DOHH2 (cell line): ENCODE measurements at regions not wholly inside any gene's neighbourhood (a gene's known extent, or its start where the extent isn't known, plus 50 kb on each side); places are given as distances from the start of the nearest gene placed in this dataset.

Experiments used
- H3F3A ChIP-seq: fragments of 200-600 bp; sonication (generic), shearing (Covaris generic); 2 replicates; pipeline ENCODE4 v1.6.0; 2016; ENCODE audit warnings: antibody characterized with exemption, mild to moderate bottlenecking; ENCODE audit not compliant: control insufficient read depth, insufficient read depth
- H3K27ac ChIP-seq: fragments of 200-600 bp; sonication (generic); 2 replicates; pipeline ENCODE4 v1.5.1; 2014; ENCODE audit warnings: low read depth, mild to moderate bottlenecking, low read length, moderate library complexity
- H3K27me3 ChIP-seq: fragments of 200-600 bp; sonication (generic); 2 replicates; pipeline ENCODE4 v1.6.1; 2014; ENCODE audit warnings: mild to moderate bottlenecking, low read length, mixed read lengths; ENCODE audit not compliant: control insufficient read depth
- H3K36me3 ChIP-seq: fragments of 200-600 bp; sonication (generic); 2 replicates; pipeline ENCODE4 v1.6.1; 2014; ENCODE audit warnings: mild to moderate bottlenecking, low read length, moderate library complexity, mixed read lengths; ENCODE audit not compliant: control insufficient read depth
- H3K4me1 ChIP-seq: fragments of 200-600 bp; sonication (generic); 2 replicates; pipeline ENCODE4 v1.6.1; 2014; ENCODE audit warnings: mild to moderate bottlenecking, low read length, mixed read lengths; ENCODE audit not compliant: control insufficient read depth
- H3K4me2 ChIP-seq: fragments of 200-600 bp; sonication (generic); 2 replicates; pipeline ENCODE4 v1.6.0; 2014; ENCODE audit warnings: mild to moderate bottlenecking, low read length, moderate library complexity
- H3K4me3 ChIP-seq: fragments of 200-600 bp; sonication (generic); 2 replicates; pipeline ENCODE4 v1.5.1; 2014; ENCODE audit warnings: mild to moderate bottlenecking, low read length, mixed read lengths
- H3K79me2 ChIP-seq: fragments of 200-600 bp; sonication (generic); 2 replicates; pipeline ENCODE4 v1.6.1; 2014; ENCODE audit warnings: mild to moderate bottlenecking, low read length, mixed read lengths; ENCODE audit not compliant: control insufficient read depth
- H3K9me2 ChIP-seq: fragments of 200-600 bp; sonication (generic); replicated peaks from 2 replicates; pipeline ENCODE4 v1.6.1; 2014; ENCODE audit warnings: mild to moderate bottlenecking, low read length, mixed read lengths; ENCODE audit not compliant: control insufficient read depth
- H3K9me3 ChIP-seq: fragments of 200-600 bp; sonication (generic); 2 replicates; pipeline ENCODE4 v1.6.1; 2014; ENCODE audit warnings: antibody characterized with exemption, low read length, mixed read lengths; ENCODE audit not compliant: control insufficient read depth, insufficient read depth
- H4K20me1 ChIP-seq: fragments of 200-600 bp; sonication (generic); 2 replicates; pipeline ENCODE4 v1.6.0; 2014; ENCODE audit warnings: low read depth, mild to moderate bottlenecking, antibody characterized with exemption, low read length, moderate library complexity; ENCODE audit not compliant: control insufficient read depth, insufficient read depth
- EZH2phosphoT487 ChIP-seq: fragments of 200-600 bp; sonication (generic); IDR thresholded peaks from 2 replicates; pipeline ENCODE4 v1.6.1; 2017; ENCODE audit warnings: borderline replicate concordance, mild to moderate bottlenecking, antibody characterized with exemption, low read length, moderate library complexity, mixed read lengths
- TF ChIP-seq, protein P1 (sequence below): fragments of 200-600 bp; sonication (generic); IDR thresholded peaks from one replicate; pipeline ENCODE4 v1.5.1; 2014; ENCODE audit warnings: antibody characterized with exemption, mild to moderate bottlenecking, low read depth, low read length; ENCODE audit not compliant: poor library complexity, severe bottlenecking

- H3K4me3 ChIP-seq, result no peak overlapping the region
- H3F3A ChIP-seq, result no peaks in the 10 kb centered on the region
- H3K4me2 ChIP-seq, result no peak overlapping the region
- no peaks in the 10 kb centered on the region for H3K4me1 ChIP-seq
- no peaks in the 10 kb centered on the region for H3K9me2 ChIP-seq
- H4K20me1 ChIP-seq, result no peaks in the 10 kb centered on the region
- H3K79me2 ChIP-seq, result no peaks in the 10 kb centered on the region
- TF ChIP-seq EZH2phosphoT487, result no peak
- TF ChIP-seq, protein P1, sequence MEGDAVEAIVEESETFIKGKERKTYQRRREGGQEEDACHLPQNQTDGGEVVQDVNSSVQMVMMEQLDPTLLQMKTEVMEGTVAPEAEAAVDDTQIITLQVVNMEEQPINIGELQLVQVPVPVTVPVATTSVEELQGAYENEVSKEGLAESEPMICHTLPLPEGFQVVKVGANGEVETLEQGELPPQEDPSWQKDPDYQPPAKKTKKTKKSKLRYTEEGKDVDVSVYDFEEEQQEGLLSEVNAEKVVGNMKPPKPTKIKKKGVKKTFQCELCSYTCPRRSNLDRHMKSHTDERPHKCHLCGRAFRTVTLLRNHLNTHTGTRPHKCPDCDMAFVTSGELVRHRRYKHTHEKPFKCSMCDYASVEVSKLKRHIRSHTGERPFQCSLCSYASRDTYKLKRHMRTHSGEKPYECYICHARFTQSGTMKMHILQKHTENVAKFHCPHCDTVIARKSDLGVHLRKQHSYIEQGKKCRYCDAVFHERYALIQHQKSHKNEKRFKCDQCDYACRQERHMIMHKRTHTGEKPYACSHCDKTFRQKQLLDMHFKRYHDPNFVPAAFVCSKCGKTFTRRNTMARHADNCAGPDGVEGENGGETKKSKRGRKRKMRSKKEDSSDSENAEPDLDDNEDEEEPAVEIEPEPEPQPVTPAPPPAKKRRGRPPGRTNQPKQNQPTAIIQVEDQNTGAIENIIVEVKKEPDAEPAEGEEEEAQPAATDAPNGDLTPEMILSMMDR, result no peak
- H3K27ac ChIP-seq, result no peak overlapping the region
- H3K36me3 ChIP-seq, result no peaks in the 10 kb centered on the region
- H3K27me3 ChIP-seq, result peaks cover 7% of the 10 kb centered on the region; the same call in 1 of the 2 replicates
- no peaks in the 10 kb centered on the region for H3K9me3 ChIP-seq
Observed at GRCh38 chr10:78278058-78278404, 244.4 kb downstream of the RPS24 start.

GRCh38 chr10:78279756-78280155 is 246.1 kb downstream of the RPS24 start:
- TF ChIP-seq, protein P1, result no peak
- TF ChIP-seq EZH2phosphoT487, result no peak
- H3K4me2 ChIP-seq, result no peak overlapping the region
- peaks cover 7% of the 10 kb centered on the region; the same call in 1 of the 2 replicates for H3K27me3 ChIP-seq
- H3K27ac ChIP-seq, result no peak overlapping the region
- no peaks in the 10 kb centered on the region for H3K9me2 ChIP-seq
- no peaks in the 10 kb centered on the region for H3K4me1 ChIP-seq
- H3F3A ChIP-seq, result no peaks in the 10 kb centered on the region
- H3K4me3 ChIP-seq, result no peak overlapping the region
- no peaks in the 10 kb centered on the region for H3K36me3 ChIP-seq
- H3K79me2 ChIP-seq, result no peaks in the 10 kb centered on the region
- H3K9me3 ChIP-seq, result no peaks in the 10 kb centered on the region
- H4K20me1 ChIP-seq, result no peaks in the 10 kb centered on the region

- Histone ChIP-seq H3F3A (no peaks in the 10 kb centered on the region), H3K79me2 (no peaks in the 10 kb centered on the region), H3K4me3 (no peak overlapping the region), H3K9me2 (no peaks in the 10 kb centered on the region), H4K20me1 (no peaks in the 10 kb centered on the region), H3K9me3 (no peaks in the 10 kb centered on the region), H3K27ac (no peak overlapping the region), H3K4me1 (no peaks in the 10 kb centered on the region), H3K36me3 (no peaks in the 10 kb centered on the region), H3K4me2 (no peak overlapping the region), H3K27me3 (peaks cover 7% of the 10 kb centered on the region; the same call in 1 of the 2 replicates)
- no peak for TF ChIP-seq EZH2phosphoT487
- TF ChIP-seq, protein P1, result no peak
Observed at GRCh38 chr10:78280604-78281003, 246.9 kb downstream of the RPS24 start.

DNA sequence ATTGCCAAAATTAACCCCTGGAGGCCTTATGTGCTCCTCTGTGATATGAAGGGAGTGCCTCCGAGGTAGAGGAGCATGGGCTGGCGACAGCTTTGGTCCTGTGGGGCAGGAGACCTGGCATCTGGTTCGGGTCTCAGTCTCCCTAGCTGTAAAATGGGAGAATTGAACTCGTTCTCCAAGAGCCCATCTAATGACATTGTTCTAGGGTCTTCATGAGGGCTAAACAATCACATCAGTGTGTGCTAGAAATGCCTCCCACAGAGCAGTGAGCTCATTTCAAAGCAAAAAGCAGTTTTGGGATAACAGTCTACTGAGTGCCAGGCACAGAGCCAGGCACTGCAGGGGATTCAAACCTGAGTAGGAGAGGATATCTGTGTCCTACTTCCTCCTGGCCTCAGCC is 248.0 kb downstream of the RPS24 start:
- Histone ChIP-seq H3K4me3 (no peak overlapping the region), H3F3A (no peaks in the 10 kb centered on the region), H3K9me3 (no peaks in the 10 kb centered on the region), H3K27ac (no peak overlapping the region), H3K4me2 (no peak overlapping the region), H3K27me3 (peaks cover 7% of the 10 kb centered on the region; the same call in 1 of the 2 replicates), H3K9me2 (no peaks in the 10 kb centered on the region), H3K79me2 (no peaks in the 10 kb centered on the region), H3K36me3 (no peaks in the 10 kb centered on the region), H3K4me1 (no peaks in the 10 kb centered on the region), H4K20me1 (no peaks in the 10 kb centered on the region)
- TF ChIP-seq, protein P1, result no peak
- no peak for TF ChIP-seq EZH2phosphoT487
